ENCODE measurements at regions not wholly inside any gene's neighbourhood (a gene's known extent, or its start where the extent isn't known, plus 50 kb on each side); places are given as distances from the start of the nearest gene placed in this dataset.

- no peaks in the 10 kb centered on the region for H3K9me3 ChIP-seq
- H3K27ac ChIP-seq: no peak overlapping the region
- intact Hi-C loops (cut with DNase I; ENCODE audit: low total_unique reads): no loop called here
- no peaks in the 10 kb centered on the region for H3K36me3 ChIP-seq
- no peak for DNase-seq (ENCODE audit: low spot score in 2 of 2)
- H3K4me1 ChIP-seq: no peaks in the 10 kb centered on the region
- no peaks in the 10 kb centered on the region for H3K27me3 ChIP-seq
- H3K4me3 ChIP-seq: no peak overlapping the region
- TF ChIP-seq POLR2A (IDR thresholded peaks at IDR 0.05) (no peak), POLR2AphosphoS5 (IDR thresholded peaks at IDR 0.05) (no peak)
- TF ChIP-seq, protein P1, sequence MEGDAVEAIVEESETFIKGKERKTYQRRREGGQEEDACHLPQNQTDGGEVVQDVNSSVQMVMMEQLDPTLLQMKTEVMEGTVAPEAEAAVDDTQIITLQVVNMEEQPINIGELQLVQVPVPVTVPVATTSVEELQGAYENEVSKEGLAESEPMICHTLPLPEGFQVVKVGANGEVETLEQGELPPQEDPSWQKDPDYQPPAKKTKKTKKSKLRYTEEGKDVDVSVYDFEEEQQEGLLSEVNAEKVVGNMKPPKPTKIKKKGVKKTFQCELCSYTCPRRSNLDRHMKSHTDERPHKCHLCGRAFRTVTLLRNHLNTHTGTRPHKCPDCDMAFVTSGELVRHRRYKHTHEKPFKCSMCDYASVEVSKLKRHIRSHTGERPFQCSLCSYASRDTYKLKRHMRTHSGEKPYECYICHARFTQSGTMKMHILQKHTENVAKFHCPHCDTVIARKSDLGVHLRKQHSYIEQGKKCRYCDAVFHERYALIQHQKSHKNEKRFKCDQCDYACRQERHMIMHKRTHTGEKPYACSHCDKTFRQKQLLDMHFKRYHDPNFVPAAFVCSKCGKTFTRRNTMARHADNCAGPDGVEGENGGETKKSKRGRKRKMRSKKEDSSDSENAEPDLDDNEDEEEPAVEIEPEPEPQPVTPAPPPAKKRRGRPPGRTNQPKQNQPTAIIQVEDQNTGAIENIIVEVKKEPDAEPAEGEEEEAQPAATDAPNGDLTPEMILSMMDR (IDR thresholded peaks at IDR 0.05): no peak
Measured at GRCh38 chr6:92122746-92123145, 1296.6 kb downstream of the EPHA7 start.

- Histone ChIP-seq H3K27ac (no peak overlapping the region), H3K27me3 (no peaks in the 10 kb centered on the region), H3K36me3 (no peaks in the 10 kb centered on the region), H3K9me3 (no peaks in the 10 kb centered on the region), H3K4me3 (no peak overlapping the region), H3K4me1 (no peaks in the 10 kb centered on the region)
- TF ChIP-seq, protein P1 (IDR thresholded peaks at IDR 0.05): no peak
- TF ChIP-seq POLR2A (IDR thresholded peaks at IDR 0.05) (no peak), POLR2AphosphoS5 (IDR thresholded peaks at IDR 0.05) (no peak)
- intact Hi-C loops (cut with DNase I; ENCODE audit: low total_unique reads): no loop called here
- no peak for DNase-seq (ENCODE audit: low spot score in 2 of 2)
Measured at GRCh38 chr6:92121228-92121627, 1298.1 kb downstream of the EPHA7 start.

DNA sequence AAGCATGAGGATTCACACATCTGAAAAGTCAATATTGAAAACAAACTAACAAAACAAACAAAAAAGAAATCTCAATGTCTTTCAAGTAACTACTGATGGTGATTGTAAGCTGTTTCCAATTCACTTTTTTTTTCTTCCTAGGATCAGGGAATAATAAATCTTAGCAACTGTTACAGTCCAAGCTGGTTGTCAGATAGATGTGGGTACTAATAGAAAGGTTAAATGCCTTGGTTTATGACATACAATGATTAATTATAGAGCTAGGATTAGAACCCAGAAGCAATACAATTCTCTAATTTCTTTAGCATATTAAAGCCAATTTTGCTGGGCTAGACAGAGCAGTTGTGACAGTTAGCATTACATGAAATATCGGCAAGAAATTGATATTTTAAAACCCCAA, 1301.6 kb downstream of the EPHA7 start:
- no peak overlapping the region for H3K27ac ChIP-seq
- no peaks in the 10 kb centered on the region for H3K27me3 ChIP-seq
- TF ChIP-seq, protein P1 (IDR thresholded peaks at IDR 0.05): no peak
- TF ChIP-seq POLR2AphosphoS5 (IDR thresholded peaks at IDR 0.05): no peak
- no peak for TF ChIP-seq POLR2A (IDR thresholded peaks at IDR 0.05)
- intact Hi-C loops (cut with DNase I; ENCODE audit: low total_unique reads): no loop called here
- no peaks in the 10 kb centered on the region for H3K9me3 ChIP-seq
- H3K4me3 ChIP-seq: no peak overlapping the region
- H3K4me1 ChIP-seq: no peaks in the 10 kb centered on the region
- no peak for DNase-seq (ENCODE audit: low spot score in 2 of 2)
- no peaks in the 10 kb centered on the region for H3K36me3 ChIP-seq

- Histone ChIP-seq H3K9me3 (no peaks in the 10 kb centered on the region), H3K36me3 (no peaks in the 10 kb centered on the region), H3K27me3 (no peaks in the 10 kb centered on the region), H3K4me3 (no peak overlapping the region), H3K27ac (no peak overlapping the region), H3K4me1 (no peaks in the 10 kb centered on the region)
- DNase-seq (ENCODE audit: low spot score in 2 of 2): no peak
- intact Hi-C loops (cut with DNase I; ENCODE audit: low total_unique reads): no loop called here
- TF ChIP-seq POLR2A (IDR thresholded peaks at IDR 0.05) (no peak), POLR2AphosphoS5 (IDR thresholded peaks at IDR 0.05) (no peak)
- TF ChIP-seq, protein P1 (IDR thresholded peaks at IDR 0.05): no peak
Measured at GRCh38 chr6:92114797-92115196, 1304.6 kb downstream of the EPHA7 start.

DNA sequence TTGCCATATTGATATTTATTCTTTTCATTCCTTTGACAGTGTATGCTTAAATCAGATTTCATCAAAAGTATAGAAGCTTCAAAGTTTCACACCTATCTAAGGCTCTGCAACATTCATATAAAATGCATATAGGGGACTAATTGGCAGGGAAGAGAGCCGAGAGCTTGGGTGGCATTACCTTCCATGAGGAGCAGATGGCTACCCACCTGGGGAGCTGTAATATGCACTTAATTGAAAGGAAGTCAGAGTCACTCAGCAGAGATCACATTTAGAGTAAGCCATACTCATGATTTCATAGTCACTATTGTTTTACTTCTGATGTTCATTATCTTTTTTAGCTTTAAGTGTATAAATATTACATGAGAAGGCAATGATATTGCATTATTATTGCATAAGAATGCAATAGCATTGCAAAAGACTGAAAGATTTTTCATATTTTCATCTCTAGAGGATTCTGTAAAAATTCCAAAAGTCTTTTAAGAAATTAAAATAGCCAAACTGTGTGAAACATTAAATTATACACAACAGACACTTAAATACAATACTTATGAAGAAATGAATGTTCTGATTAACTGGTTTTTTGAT, 1305.2 kb downstream of the EPHA7 start:
- Histone ChIP-seq H3K4me1 (no peaks in the 10 kb centered on the region), H3K36me3 (no peaks in the 10 kb centered on the region), H3K27ac (no peak overlapping the region), H3K4me3 (no peak overlapping the region), H3K9me3 (no peaks in the 10 kb centered on the region), H3K27me3 (no peaks in the 10 kb centered on the region)
- TF ChIP-seq POLR2AphosphoS5 (IDR thresholded peaks at IDR 0.05): no peak
- no peak for TF ChIP-seq POLR2A (IDR thresholded peaks at IDR 0.05)
- TF ChIP-seq, protein P1 (IDR thresholded peaks at IDR 0.05): no peak
- intact Hi-C loops (cut with DNase I; ENCODE audit: low total_unique reads): no loop called here
- DNase-seq (ENCODE audit: low spot score in 2 of 2): no peak

All from breast epithelium (tissue), 4 donors.